ENCODE measurements at regions not wholly inside any gene's neighbourhood (a gene's known extent, or its start where the extent isn't known, plus 50 kb on each side); places are given as distances from the start of the nearest gene placed in this dataset.
A peak's percentile ranks its signal among the peaks of the same experiment; 100 is the strongest.

DNA sequence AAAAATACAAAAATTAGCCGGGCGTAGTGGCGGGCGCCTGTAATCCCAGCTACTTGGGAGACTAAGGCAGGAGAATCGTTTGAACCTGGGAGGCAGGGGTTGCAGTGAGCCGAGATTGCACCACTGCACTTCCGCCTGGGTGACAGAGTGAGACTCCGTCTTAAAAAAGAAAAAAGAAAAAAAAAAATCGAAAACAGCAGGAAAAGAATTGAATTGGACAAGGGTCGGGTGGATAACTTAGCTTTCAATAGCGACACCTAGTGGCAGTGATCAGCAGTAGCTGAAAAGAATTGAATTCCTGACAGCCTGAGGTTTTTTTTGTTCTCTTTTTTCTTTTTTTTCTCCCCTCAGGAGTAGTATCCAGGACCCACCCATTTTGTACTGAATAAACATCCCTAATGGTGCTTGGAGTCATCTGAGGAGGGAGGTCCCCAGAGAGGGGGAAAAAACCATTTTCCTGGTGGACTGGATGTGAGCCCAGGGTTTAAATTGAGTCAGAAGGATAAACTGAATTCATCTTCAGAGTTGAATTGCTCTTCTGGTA lies 55.1 kb downstream of the CYCS start:
- Histone ChIP-seq H2AFZ (ENCODE audit: low read length, unreplicated experiment) (peak overlapping the region; percentile 46), H3K27me3 (ENCODE audit: insufficient read depth, low read length) (no peaks in the 10 kb centered on the region), H3K4me3 (ENCODE audit: low read depth, low read length) (peak overlapping the region; percentile 26; the same call in 1 of the 2 replicates), H3K36me3 (ENCODE audit: insufficient read depth, low read length) (no peaks in the 10 kb centered on the region), H3K4me1 (ENCODE audit: control insufficient read depth, insufficient read depth, low read length, unreplicated experiment) (peaks cover 4% of the 10 kb centered on the region), H3K79me2 (ENCODE audit: control insufficient read depth, insufficient read depth, low read length, unreplicated experiment) (no peaks in the 10 kb centered on the region), H3K27ac (ENCODE audit: low read depth, low read length) (no peak overlapping the region)

DNA sequence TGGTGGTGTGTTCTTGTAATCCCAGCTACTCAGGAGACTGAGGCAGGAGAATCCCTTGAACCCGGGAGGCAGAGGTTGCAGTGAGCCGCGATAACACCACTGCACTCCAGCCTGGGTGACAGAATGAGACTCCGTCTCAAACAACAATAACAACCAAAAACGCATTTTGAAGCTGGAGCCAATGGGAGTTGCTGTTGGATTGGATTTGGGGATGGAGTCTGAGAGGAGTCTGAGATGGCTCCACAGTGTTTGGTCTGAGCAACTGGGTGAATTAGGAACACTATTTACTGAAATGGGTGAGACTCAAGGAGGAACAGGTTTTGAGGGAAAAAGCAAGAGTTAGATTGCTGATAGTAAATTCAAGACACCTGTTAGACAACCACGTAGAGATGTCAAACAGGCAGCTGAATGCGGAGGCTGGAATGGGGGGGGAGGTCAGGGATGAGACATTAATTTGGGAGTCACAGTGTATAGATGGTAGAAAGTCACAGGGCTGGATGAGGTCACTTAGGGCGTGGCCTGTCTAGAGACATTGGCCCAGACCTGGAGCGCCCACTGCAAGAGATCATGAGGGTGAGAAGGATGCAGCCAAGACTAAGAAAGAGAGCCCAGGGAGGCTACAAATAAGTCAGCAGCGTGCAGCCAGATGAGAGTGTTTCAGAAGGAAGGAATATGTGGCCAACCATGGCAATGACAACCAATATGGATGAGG lies 56.4 kb downstream of the CYCS start:
- H3K4me3 ChIP-seq (ENCODE audit: low read depth, low read length): no peak overlapping the region
- no peaks in the 10 kb centered on the region for H3K36me3 ChIP-seq (ENCODE audit: insufficient read depth, low read length)
- H3K27ac ChIP-seq (ENCODE audit: low read depth, low read length): no peak overlapping the region
- no peaks in the 10 kb centered on the region for H3K27me3 ChIP-seq (ENCODE audit: insufficient read depth, low read length)
- H3K79me2 ChIP-seq (ENCODE audit: control insufficient read depth, insufficient read depth, low read length, unreplicated experiment): no peaks in the 10 kb centered on the region
- peaks cover 4% of the 10 kb centered on the region for H3K4me1 ChIP-seq (ENCODE audit: control insufficient read depth, insufficient read depth, low read length, unreplicated experiment)
- H2AFZ ChIP-seq (ENCODE audit: low read length, unreplicated experiment): no peak overlapping the region

DNA sequence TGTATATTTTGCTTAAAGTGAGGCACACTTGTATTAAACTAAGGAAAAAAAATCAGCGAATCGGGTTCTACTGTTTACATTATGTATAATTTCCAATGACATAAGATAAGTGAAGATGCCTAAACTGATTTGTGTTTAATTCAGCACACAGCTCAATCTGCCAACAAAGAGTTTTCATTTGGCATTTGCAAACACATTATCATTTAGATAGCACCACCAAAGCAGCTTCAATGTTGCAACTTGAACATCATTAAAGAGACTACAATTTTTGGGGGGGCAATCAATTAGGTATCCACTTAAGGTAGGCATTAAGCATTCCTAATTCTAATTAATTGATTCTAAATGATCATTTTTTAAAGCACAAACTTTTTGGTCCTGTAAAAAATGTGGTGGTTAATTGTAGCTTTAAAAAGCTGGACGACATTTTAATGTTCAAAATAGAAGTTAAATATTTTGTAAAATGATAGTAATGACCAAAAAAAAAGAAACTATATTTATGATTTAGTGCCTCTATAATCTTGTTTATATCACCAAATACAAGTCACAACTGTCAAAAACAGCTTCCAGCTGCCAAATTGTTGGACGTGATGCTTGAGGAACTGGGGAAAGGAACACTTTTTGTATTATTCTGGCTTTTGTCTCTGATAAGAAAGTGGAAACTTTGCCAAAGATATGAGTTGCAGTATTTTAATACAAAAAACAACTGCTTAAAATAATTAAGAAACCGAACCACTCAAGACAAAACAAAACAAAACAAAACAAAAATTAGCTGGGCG lies 57.1 kb downstream of the CYCS start:
- Histone ChIP-seq H3K27ac (ENCODE audit: low read depth, low read length) (no peak overlapping the region), H3K36me3 (ENCODE audit: insufficient read depth, low read length) (no peaks in the 10 kb centered on the region), H3K4me3 (ENCODE audit: low read depth, low read length) (no peak overlapping the region), H3K27me3 (ENCODE audit: insufficient read depth, low read length) (no peaks in the 10 kb centered on the region), H3K79me2 (ENCODE audit: control insufficient read depth, insufficient read depth, low read length, unreplicated experiment) (no peaks in the 10 kb centered on the region), H3K4me1 (ENCODE audit: control insufficient read depth, insufficient read depth, low read length, unreplicated experiment) (peaks cover 4% of the 10 kb centered on the region), H2AFZ (ENCODE audit: low read length, unreplicated experiment) (no peak overlapping the region)

DNA sequence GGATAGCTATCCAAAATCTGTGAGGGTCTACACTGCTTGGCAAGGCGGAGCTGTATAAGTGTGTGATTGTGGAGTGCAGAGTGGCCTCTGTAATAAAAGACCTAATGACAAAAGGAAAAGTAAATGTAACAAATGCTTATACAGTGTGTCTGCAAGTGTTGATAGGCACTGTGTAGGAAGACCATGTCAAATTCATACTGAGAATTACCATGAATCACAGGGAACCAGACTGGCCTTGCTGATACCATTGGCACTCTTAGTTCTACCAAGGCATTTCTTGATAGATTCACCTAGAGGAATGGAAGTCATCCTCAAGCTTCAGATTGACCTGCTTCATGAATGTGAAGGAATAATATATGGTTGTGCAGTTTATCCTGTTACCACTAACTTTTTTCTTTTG lies 58.8 kb downstream of the CYCS start:
- no peaks in the 10 kb centered on the region for H3K79me2 ChIP-seq (ENCODE audit: control insufficient read depth, insufficient read depth, low read length, unreplicated experiment)
- no peak overlapping the region for H3K4me3 ChIP-seq (ENCODE audit: low read depth, low read length)
- peaks cover 4% of the 10 kb centered on the region for H3K4me1 ChIP-seq (ENCODE audit: control insufficient read depth, insufficient read depth, low read length, unreplicated experiment)
- no peaks in the 10 kb centered on the region for H3K36me3 ChIP-seq (ENCODE audit: insufficient read depth, low read length)
- H3K27me3 ChIP-seq (ENCODE audit: insufficient read depth, low read length): no peaks in the 10 kb centered on the region
- H3K27ac ChIP-seq (ENCODE audit: low read depth, low read length): no peak overlapping the region
- no peak overlapping the region for H2AFZ ChIP-seq (ENCODE audit: low read length, unreplicated experiment)

DNA sequence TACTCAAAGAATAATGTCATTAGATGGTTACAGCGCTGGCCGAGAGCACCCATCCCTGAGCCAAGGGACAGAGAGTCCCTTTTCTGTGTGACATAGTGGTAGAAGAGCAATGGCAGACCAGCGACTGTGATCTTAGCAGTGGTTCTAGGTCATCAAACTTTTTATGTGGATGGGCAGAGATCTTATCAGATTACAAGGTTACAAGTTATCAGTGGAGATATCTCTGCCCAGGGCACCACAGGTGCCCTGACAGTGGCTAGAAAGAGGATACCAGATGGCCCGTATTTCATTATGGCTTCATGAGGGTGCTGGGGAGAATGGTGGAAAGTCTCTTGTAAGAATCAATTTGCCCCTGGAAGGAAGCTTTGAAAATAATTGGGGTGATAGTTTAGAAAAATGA lies 62.7 kb downstream of the CYCS start:
- H3K27ac ChIP-seq (ENCODE audit: low read depth, low read length): no peak overlapping the region
- no peaks in the 10 kb centered on the region for H3K36me3 ChIP-seq (ENCODE audit: insufficient read depth, low read length)
- H3K27me3 ChIP-seq (ENCODE audit: insufficient read depth, low read length): no peaks in the 10 kb centered on the region
- no peak overlapping the region for H2AFZ ChIP-seq (ENCODE audit: low read length, unreplicated experiment)
- no peaks in the 10 kb centered on the region for H3K79me2 ChIP-seq (ENCODE audit: control insufficient read depth, insufficient read depth, low read length, unreplicated experiment)
- no peaks in the 10 kb centered on the region for H3K4me1 ChIP-seq (ENCODE audit: control insufficient read depth, insufficient read depth, low read length, unreplicated experiment)
- no peak overlapping the region for H3K4me3 ChIP-seq (ENCODE audit: low read depth, low read length)

DNA sequence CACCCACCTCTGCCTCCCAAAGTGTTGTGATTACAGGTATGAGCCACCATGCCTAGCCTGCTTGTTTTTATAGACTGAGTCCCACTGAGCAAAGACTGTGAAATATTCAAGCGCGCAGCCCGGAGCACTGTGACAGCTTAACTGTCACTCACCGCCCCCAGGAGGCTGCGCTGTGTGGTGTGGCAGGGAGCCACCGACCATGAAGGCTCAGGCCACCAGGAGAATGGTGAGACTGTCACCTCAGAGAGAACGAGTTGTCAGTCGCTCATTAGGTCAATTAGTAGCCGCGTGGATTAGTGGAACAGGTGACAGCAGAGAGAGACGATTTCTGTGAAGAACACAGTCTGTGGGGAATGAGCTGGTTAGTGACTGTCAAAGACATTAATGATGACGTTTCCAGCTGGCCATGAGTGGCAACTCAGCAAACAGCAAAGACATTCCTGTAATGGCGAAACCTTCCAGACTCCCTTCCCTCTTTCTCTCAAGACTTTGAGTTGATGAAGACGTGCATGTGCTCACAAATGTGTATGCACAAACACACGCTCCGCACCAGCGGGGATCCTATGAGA lies 64.5 kb downstream of the CYCS start:
- no peak overlapping the region for H3K4me3 ChIP-seq (ENCODE audit: low read depth, low read length)
- H3K4me1 ChIP-seq (ENCODE audit: control insufficient read depth, insufficient read depth, low read length, unreplicated experiment): no peaks in the 10 kb centered on the region
- no peaks in the 10 kb centered on the region for H3K79me2 ChIP-seq (ENCODE audit: control insufficient read depth, insufficient read depth, low read length, unreplicated experiment)
- H3K36me3 ChIP-seq (ENCODE audit: insufficient read depth, low read length): no peaks in the 10 kb centered on the region
- no peak overlapping the region for H3K27ac ChIP-seq (ENCODE audit: low read depth, low read length)
- H2AFZ ChIP-seq (ENCODE audit: low read length, unreplicated experiment): no peak overlapping the region
- H3K27me3 ChIP-seq (ENCODE audit: insufficient read depth, low read length): no peaks in the 10 kb centered on the region

DNA sequence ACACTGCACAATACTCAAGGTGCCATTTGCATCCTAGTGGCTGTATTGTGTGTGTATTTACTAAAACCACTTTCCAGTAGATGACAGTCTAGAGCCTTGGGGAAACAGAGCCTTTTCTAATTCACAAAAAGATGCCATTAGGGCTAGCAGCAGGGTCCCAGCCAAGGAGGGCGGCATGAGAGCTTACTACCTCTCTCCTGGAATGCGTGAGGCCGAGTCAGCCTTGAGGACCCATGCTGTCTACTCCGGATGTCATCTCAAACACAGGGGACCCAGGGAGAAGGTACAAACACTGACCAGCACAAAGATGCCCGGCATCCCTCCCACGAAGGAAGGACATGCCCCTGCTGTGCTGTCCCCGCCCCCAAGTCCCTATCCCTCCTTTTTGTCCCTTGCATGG lies 65.5 kb downstream of the CYCS start:
- Histone ChIP-seq H3K27ac (ENCODE audit: low read depth, low read length) (no peak overlapping the region), H3K79me2 (ENCODE audit: control insufficient read depth, insufficient read depth, low read length, unreplicated experiment) (no peaks in the 10 kb centered on the region), H2AFZ (ENCODE audit: low read length, unreplicated experiment) (no peak overlapping the region), H3K36me3 (ENCODE audit: insufficient read depth, low read length) (no peaks in the 10 kb centered on the region), H3K4me3 (ENCODE audit: low read depth, low read length) (no peak overlapping the region), H3K27me3 (ENCODE audit: insufficient read depth, low read length) (no peaks in the 10 kb centered on the region), H3K4me1 (ENCODE audit: control insufficient read depth, insufficient read depth, low read length, unreplicated experiment) (no peaks in the 10 kb centered on the region)

DNA sequence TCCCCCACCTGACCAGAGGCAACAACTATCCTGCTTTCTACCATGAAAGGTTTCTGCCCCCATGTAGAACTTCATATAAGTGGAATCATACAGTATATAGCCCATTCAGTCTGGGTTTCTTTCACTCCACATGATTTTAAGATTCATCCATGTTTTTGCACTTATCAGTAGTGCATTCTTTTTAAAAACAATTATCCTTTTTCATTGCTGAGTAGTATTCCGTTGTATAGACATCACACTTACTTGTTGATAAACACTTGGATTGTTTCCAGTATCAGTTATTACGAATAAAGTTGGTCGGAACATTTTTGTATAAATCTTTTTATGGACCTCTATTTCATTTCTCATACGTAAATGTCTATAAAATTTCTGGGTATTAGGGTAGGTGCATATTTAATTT lies 68.7 kb downstream of the CYCS start:
- no peaks in the 10 kb centered on the region for H3K4me1 ChIP-seq (ENCODE audit: control insufficient read depth, insufficient read depth, low read length, unreplicated experiment)
- no peak overlapping the region for H3K27ac ChIP-seq (ENCODE audit: low read depth, low read length)
- H3K36me3 ChIP-seq (ENCODE audit: insufficient read depth, low read length): no peaks in the 10 kb centered on the region
- H3K79me2 ChIP-seq (ENCODE audit: control insufficient read depth, insufficient read depth, low read length, unreplicated experiment): no peaks in the 10 kb centered on the region
- H3K27me3 ChIP-seq (ENCODE audit: insufficient read depth, low read length): no peaks in the 10 kb centered on the region
- no peak overlapping the region for H3K4me3 ChIP-seq (ENCODE audit: low read depth, low read length)
- no peak overlapping the region for H2AFZ ChIP-seq (ENCODE audit: low read length, unreplicated experiment)

DNA sequence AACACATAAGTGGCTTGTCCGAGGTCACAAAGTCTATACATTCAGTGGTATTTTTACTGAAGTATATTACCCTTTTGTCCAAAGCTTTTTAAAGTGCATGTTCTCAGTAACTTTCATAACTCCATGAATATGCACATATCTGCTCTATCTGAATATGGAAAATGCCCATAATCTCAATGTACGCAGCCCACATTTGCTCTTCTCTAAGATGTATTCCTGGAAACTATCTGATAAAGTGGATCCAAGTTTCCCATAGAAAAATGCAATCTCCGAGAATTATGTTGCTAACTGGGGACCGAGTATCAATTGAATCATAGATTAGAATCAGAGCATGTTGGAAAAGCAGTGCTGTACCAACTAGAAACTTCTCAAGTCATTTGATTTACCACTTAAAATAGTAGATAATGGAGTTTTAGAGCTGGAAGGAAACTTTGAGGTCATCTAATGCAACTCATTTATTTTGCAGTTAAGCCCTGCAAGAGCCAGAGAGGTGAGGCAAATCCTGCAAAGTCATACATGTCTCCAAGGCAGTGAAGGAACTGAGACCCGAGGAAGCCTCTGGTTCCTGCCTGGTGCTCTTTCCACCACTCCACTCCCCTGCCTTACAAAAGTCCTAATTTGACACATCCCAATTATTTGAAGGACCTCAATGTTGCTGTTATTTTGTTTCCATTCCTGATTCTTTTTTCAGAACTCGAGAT lies 69.4 kb downstream of the CYCS start:
- H3K4me1 ChIP-seq (ENCODE audit: control insufficient read depth, insufficient read depth, low read length, unreplicated experiment): no peaks in the 10 kb centered on the region
- no peak overlapping the region for H2AFZ ChIP-seq (ENCODE audit: low read length, unreplicated experiment)
- no peak overlapping the region for H3K4me3 ChIP-seq (ENCODE audit: low read depth, low read length)
- H3K27ac ChIP-seq (ENCODE audit: low read depth, low read length): no peak overlapping the region
- no peaks in the 10 kb centered on the region for H3K27me3 ChIP-seq (ENCODE audit: insufficient read depth, low read length)
- no peaks in the 10 kb centered on the region for H3K36me3 ChIP-seq (ENCODE audit: insufficient read depth, low read length)
- H3K79me2 ChIP-seq (ENCODE audit: control insufficient read depth, insufficient read depth, low read length, unreplicated experiment): no peaks in the 10 kb centered on the region

DNA sequence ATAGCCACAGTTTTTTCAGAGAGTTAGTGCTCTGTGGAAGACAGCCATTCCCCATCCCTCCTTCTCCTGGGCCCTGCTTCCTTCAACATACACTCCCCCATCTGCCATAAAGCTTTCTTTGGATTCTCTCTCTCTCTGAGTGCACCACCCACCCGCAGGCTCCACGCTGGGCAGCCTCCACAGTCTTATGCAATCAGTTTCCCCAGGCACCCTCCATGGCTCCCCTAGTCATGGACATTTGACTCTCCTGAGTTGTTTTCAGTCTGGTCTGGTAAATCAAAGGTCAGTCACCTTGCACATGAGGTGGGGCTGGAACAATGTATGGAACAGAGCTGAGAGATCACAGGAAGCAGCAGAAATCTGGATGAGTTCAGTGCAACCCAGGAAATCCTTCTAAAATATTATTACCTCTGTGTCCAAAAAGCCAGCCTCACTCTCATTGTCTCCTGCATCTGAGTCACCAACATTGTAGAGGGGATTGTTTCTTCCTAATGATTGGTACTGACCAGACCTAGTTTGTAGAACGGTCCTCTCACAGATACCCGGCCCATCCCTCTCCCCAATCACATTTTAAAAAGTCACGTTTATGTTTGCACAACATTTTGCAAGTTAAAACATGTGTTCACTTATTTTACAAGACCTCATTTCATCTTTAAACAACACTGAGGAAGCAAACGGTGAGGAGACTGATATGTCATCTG lies 70.1 kb downstream of the CYCS start:
- H3K27ac ChIP-seq (ENCODE audit: low read depth, low read length): no peak overlapping the region
- H3K79me2 ChIP-seq (ENCODE audit: control insufficient read depth, insufficient read depth, low read length, unreplicated experiment): no peaks in the 10 kb centered on the region
- H3K4me1 ChIP-seq (ENCODE audit: control insufficient read depth, insufficient read depth, low read length, unreplicated experiment): no peaks in the 10 kb centered on the region
- no peak overlapping the region for H3K4me3 ChIP-seq (ENCODE audit: low read depth, low read length)
- H3K36me3 ChIP-seq (ENCODE audit: insufficient read depth, low read length): no peaks in the 10 kb centered on the region
- H2AFZ ChIP-seq (ENCODE audit: low read length, unreplicated experiment): no peak overlapping the region
- H3K27me3 ChIP-seq (ENCODE audit: insufficient read depth, low read length): no peaks in the 10 kb centered on the region

Data from ACC112 (cell line).